Stimulated activated CD8-positive, alpha-beta memory T cell treated with anti-CD3 and anti-CD28 coated beads, Interleukin-7, amount 100 ng/mL, for 1 hour (primary cell): ENCODE measurements at regions not wholly inside any gene's neighbourhood (a gene's known extent, or its start where the extent isn't known, plus 50 kb on each side); places are given as distances from the start of the nearest gene placed in this dataset.

ENCODE experiments used
- DNase-seq, 2 donors: peaks; one replicate each; pipeline ENCODE4 v3.0.0-alpha.2; 2020; ENCODE audit warnings: low read depth in 2 of 2

- DNase-seq, result no peak
Measured at GRCh38 chr5:7955476-7955875, 86.5 kb downstream of the MTRR start.

GRCh38 chr5:7957329-7957728 lies 88.4 kb downstream of the MTRR start:
- no peak for DNase-seq

GRCh38 chr5:7960142-7960541 lies 91.2 kb downstream of the MTRR start:
- DNase-seq, result no peak

GRCh38 chr5:7961540-7961939 lies 92.6 kb downstream of the MTRR start:
- DNase-seq, result no peak

GRCh38 chr5:7970816-7971215 lies 101.9 kb downstream of the MTRR start:
- DNase-seq, result no peak

- no peak for DNase-seq
Measured at GRCh38 chr5:7976411-7977190, 107.7 kb downstream of the MTRR start.

GRCh38 chr5:7978114-7978513 lies 109.2 kb downstream of the MTRR start:
- DNase-seq, result no peak

GRCh38 chr5:7978991-7979390 lies 110.0 kb downstream of the MTRR start:
- no peak for DNase-seq

GRCh38 chr5:7980881-7981280 lies 111.9 kb downstream of the MTRR start:
- DNase-seq, result no peak

- no peak for DNase-seq
Measured at GRCh38 chr5:7983433-7983832, 114.5 kb downstream of the MTRR start.

- DNase-seq, result no peak
Measured at GRCh38 chr5:7991125-7991821, 122.3 kb downstream of the MTRR start.

GRCh38 chr5:7995688-7996294 lies 126.8 kb downstream of the MTRR start:
- no peak for DNase-seq

- no peak for DNase-seq
Measured at GRCh38 chr5:8005416-8005815, 136.5 kb downstream of the MTRR start.

GRCh38 chr5:8012131-8012977 lies 143.4 kb downstream of the MTRR start:
- no peak for DNase-seq

GRCh38 chr5:8013948-8014710 lies 145.2 kb downstream of the MTRR start:
- no peak for DNase-seq

- no peak for DNase-seq
Measured at GRCh38 chr5:8019719-8020218, 150.8 kb downstream of the MTRR start.

- DNase-seq, result no peak
Measured at GRCh38 chr5:8020861-8021514, 152.0 kb downstream of the MTRR start.

- no peak for DNase-seq
Measured at GRCh38 chr5:8028243-8028642, 159.3 kb downstream of the MTRR start.

GRCh38 chr5:8033261-8033660 lies 164.3 kb downstream of the MTRR start:
- DNase-seq, result no peak

- DNase-seq, result no peak
Measured at GRCh38 chr5:8034852-8035251, 165.9 kb downstream of the MTRR start.

- no peak for DNase-seq
Measured at GRCh38 chr5:8048920-8049319, 180.0 kb downstream of the MTRR start.
